ENCODE measurements at regions not wholly inside any gene's neighbourhood (a gene's known extent, or its start where the extent isn't known, plus 50 kb on each side); places are given as distances from the start of the nearest gene placed in this dataset.
"Not testable (repeated sequence)": the region's sequence is repeated elsewhere in the genome, so short reads cannot be mapped to it uniquely, and the experiment has no call there.

DNA sequence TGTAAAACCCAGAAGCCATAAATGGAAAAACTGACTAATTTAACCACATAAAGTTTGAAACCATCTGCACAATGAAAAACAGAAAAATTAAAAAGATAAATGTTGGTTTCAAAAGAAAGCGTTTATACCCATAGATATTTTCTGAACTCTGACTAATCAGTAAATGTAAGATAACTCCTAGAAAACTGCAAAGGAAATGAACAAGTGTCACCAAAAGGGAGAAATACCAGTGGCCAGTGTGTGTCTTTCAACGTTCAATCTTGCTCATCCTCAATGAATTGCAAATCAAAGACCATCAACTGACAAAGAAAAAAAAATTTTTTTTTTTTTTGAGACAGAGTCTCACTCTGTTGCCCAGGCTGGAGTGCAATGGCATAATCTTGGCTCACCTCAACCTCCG is 180.1 kb downstream of the SYK start:
- DNase-seq (ENCODE audit: low read depth) = no peak

DNA sequence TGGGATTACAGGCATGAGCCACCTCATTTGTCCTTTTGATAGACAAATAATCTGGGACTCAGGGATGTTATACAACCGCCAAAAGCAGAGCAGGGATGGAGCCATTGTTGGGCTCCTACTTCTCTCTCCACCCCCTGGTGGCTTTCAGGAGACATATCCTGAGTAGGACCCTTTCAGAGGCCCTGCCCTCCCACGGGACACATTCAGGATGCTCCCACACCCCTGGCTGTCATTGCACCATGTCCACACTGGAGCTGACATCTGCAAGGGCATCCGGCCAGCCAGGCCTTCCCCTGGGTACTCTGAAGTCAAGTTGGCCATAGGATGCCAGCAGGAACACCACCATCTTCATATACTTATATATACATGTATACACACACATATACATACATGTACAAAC is 181.8 kb downstream of the SYK start:
- no peak for DNase-seq (ENCODE audit: low read depth)

DNA sequence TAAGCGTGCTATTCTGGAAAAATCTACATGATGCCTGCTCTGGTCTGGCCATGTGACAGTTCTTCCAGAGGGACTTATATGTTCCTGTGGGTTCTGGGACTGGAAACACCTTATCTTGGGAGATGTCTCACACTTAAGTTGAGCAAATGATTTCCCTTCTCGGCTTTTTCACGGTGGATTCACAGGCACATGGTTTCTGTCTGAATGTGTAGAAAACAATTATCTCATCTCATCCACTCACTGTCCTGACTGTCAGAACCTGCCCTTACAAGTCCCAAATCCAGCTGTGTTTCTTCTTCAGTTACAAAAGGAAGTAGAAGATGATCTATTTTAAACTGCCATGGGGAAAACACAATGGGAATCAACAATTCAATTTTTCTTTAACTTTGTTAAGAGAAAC is 184.0 kb downstream of the SYK start:
- no peak for DNase-seq (ENCODE audit: low read depth)

DNA sequence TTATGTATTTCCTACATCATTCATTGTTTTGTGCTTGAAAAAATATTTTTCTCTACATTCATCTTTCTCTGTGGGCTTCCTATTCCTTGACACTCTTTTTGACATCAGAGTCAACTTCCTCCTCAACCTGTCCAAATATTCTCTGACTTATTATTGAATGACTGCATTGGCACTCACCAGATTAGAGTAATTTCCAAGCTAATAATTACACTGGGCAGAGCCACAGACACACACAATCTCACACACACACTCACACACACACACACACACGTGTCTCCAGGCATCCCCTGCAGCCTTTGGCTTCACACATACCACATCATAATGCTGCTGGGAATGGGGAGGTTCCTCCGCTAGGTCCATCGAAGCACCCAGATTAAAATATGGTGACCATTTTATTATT is 184.5 kb downstream of the SYK start:
- no peak for DNase-seq (ENCODE audit: low read depth)

DNA sequence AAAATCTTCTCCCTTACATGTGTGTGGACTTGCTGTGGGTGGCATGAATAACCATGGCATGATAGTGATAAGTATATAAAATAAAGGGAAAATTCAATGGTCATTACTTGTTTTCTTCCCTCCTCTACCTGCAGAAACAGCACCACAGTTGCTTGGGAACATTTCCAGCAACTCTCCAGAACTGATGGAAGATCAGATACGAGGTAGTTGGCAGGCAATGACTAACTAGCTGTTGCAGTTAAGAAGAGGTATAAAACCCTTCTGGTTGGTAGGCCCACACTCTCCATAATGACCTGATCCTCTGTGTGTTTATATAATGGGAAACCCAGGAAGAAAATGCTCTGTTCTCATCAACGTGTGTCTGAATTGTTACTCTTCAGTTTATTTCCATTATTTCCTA is 185.9 kb downstream of the SYK start:
- no peak for DNase-seq (ENCODE audit: low read depth)

DNA sequence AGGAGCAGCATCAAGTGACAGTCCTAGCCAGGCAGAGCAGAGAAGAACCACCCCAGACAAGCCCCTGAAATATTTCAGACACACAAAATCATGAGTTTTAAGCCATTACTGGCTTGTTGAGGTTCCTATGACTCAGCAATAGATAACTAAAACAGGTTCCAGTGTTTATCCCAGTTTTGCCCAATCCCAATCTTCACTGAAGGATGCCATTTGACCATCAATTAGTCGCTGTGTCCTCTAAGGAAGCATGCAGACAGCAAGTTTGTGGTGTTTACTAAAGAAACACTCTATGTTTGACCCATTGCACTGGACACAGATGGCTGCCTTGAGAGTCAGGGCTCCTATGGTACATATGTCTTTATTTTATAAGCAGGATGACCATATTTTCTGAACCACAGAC is 186.7 kb downstream of the SYK start:
- no peak for DNase-seq (ENCODE audit: low read depth)

DNA sequence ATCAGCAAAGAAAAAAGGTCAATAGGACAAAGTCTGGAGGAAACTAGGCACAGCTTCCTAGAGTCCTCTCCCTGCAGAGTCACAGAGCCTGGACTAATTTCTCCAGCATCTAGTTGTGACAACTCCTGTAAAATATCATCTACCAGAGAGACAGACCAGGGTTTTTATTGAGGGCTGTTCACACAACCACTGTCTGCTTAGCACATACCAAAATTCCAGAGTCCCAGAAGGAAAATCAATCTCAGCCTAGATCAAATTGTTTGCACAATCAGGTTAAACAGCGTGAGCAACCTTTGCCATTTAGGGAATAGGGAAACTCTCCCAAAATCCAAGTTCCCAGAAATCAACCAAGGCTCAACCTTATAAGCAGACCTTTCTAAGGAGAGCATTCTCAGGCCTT is 190.3 kb downstream of the SYK start:
- no peak for DNase-seq (ENCODE audit: low read depth)

DNA sequence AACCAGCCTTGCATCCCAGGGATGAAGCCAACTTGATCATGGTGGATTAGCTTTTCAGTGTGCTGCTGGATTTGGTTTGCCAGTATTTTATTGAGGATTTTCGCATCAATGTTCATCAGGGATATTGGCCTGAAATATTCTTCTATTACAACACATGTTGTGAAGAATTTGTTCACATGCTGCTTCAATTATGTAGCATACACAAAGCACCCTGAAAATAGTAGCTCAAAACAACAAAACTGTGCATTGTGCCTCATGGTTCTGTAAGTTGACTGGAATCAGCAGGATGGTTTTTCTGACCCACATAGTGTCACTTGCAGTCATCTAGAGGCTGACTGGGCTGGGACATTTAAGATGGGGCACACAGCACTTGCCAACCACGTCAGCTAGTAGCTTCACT is 193.9 kb downstream of the SYK start:
- DNase-seq (ENCODE audit: low read depth) = no peak

DNA sequence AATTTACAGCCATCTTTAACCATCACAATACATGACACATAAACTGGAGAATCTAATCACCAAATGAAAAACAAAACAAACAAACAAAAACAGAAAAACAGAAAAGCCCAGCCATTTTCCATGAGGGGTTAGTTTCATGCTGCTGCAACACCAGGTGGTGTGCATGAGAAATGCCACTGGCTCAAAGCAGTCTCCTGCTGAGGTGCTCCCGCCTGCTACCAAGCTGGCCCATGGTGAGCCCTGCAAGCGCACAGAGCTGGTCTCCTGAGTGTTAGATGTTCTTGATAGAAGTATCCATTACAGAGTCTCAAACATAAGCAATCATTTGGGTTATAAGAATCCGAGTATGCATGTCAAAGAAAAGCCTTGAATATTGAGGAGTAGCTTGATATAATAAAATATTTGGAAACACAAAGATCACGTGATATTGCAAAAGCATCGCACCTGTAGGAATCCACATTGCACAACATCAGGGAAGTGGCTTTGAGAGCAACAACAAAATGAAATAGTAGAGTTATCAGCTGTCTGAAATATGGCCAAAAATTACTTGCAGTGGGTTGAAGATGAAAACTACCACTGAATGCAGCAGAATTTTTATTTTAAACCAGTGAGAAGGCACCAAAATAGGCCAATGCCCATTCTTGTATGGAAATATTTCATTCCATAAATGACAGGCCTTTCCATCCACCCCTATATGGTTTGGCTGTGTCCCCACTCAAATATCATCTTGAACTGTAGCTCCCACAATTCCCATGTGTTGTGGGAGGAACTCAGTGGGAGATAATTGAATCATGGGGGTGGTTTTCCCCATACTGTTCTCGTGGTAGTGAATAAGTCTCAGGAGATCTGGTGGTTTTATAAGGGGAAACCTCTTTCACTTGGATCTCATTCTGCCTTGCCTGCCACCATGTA is 194.8 kb downstream of the SYK start:
- DNase-seq (ENCODE audit: low read depth) = no peak

DNA sequence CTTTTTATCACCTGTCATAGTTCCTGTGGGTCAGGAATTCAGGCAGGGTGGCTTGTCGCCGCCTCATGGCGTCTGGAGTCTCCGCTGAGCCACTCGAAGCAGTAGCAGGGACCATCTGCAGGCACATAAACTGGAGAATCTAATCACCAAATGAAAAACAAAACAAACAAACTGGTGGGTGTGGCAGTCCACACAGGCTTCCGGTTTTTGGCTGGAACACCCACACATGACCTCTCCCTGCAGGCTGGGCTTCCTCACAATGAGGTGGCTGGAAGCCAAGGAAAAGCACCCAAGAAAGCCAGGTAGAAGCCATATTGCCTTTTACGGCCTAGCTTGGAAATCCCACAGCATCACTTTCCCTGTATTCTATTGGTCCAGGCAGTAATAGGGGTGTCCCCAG is 197.0 kb downstream of the SYK start:
- DNase-seq (ENCODE audit: low read depth) = no peak

DNA sequence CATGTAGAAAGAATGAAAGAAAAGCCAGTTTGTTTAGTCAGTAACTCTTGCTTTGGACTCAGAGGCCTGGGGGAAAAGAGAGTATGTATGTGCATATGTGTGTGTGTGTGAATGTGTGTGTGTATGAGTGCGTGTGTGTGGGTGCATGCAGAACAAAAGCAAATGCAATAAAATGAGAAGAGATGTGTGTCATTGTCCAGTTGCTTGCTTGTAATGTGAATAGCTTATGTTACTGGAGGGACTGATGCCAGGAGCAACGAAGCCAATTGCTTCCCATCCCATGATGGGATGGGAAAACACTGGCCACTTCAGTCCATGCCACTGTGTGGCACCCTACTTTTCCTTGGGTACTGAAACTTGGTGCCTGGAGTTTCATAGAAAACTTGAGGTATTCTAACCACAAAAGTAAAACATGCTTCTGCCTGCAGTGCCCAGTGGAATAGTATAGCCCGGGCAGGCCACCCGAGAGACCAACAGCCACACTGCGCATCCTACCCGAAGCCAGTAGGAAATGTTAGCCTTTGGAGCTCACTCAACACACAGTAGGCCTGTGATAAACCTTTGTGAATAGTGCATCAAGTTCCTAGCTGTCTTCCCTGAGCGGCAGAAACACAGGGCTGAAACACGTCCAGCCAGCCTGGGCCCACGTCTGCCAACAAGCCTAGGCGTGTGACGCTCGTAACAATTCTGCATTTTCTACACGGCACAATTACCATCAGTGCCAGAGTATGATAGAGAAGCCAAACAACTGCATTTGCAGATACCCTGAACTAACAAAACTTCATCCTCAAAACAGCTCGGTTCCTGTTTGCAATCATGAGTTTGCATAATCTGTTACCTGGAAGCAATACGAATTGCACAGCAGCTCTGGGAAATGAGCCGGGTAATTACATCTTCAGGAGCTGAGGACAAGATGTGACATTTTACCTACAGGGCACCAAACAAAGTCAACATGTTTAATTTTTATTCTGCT is 198.1 kb downstream of the SYK start:
- no peak for DNase-seq (ENCODE audit: low read depth)

DNA sequence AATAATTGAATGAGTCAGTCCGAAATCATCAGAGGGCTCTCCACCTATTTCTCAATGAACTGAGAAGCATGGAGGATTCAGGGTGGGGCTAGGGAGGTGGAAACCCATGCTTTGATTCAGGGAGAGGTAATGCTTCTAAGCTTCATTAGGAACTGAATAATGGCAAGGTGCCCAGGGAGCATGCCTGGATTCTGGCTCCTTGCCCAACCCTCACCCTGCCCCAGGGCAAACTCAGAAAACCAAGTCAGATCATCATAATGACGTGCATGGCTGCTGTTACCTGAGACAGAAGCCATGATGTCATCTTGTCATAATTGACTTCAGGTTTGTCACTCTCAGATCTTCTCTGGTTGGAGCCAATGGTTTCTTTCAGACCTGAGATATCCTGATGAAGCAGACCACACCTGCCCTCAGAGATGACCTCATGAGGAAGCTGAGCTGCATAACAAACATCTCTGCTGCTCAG is 199.6 kb downstream of the SYK start:
- DNase-seq (ENCODE audit: low read depth) = no peak

DNA sequence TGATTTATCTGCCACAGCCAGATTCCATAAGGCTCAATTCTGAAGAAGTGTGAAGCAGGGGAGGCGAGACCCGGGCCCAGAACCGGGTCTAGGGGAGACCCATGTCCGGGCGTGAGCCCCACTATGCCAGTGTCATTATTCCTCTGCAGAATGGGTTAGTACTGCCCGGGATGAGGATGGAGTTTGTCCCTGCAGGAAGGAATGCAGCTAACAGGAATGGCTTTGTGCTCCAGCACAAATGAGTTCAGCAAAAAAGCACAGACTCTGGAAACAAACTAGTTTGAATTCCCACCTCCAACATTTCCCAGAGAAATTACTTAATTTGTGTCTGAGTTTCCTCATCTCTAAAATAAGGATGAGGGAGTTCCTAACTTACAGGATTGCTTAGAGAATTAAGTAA is 202.9 kb downstream of the SYK start:
- no peak for DNase-seq (ENCODE audit: low read depth)

DNA sequence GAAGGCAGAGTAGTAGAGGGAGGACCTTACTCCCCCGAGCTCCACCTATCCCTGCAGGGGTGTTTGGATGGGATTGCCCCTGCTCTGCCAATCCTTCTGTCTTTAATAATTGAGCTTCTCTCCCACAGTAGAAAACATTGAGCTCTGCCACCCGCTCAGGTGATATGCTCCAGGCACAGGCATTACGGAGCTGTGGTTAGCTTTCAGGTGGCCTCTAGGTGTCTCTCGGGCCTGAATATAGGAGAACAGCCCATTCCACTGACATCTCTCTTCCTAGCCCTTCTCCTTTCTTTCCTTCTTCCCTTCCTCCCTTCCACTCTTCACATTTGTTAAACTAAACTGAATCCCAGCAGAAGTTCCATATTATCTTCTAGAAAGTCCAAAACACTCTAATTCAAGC is 203.4 kb downstream of the SYK start:
- no peak for DNase-seq (ENCODE audit: low read depth)

DNA sequence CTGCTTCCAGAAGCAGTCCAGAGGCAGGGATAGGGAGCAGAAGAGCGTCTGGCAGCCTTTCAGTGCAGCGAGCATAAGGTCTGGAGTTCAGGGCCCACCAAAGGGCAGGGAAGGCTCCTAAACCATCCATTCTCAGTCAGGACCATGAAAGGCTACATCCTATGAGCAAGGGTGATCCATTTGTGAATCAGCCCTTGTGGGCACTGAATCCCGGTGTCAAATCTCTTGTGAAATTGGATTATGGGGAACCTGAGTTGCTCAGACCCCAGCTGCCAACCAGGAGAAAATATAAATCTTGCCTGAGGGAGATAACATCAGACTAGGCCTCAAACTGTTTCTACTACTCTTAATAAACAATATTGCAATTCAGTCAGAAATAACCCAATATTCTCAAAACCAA is 204.4 kb downstream of the SYK start:
- DNase-seq (ENCODE audit: low read depth) = no peak

DNA sequence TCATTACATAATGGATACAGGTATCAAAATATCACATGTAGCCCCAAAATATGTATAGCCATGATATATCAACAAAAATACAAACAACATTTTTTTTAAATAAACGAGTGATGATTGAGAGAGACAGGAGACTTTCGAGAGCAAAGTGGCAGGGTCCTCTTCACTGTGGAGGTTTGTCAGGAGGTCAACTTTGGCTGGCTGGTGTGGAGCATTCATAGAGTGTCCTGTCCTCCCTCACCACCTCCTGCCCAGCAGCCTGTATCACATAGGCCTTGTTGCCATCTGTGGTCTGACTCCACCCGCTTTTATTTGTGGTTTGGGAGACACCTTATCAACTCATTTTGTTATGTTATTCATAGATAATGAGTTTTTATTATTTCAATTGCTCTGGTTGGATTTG is 206.9 kb downstream of the SYK start:
- DNase-seq (ENCODE audit: low read depth) = no peak

DNA sequence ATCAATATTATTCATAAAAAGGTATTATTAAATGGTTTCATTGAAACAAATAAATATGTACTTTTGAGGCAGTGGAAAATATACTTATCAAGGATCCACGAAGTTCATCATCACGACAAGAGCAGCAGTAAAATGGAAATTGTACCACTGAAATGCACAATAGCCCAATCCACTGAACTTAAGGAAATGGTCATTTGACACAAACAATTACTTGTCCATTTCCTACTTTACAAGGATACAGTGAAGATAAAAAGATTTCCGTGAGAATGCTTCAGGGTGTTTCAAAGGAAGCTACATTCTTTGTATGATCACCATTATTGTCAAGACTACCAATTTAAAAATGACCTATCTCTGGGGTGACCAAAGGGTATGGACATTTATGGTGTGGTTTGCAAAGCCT is 210.3 kb downstream of the SYK start:
- no peak for DNase-seq (ENCODE audit: low read depth)

DNA sequence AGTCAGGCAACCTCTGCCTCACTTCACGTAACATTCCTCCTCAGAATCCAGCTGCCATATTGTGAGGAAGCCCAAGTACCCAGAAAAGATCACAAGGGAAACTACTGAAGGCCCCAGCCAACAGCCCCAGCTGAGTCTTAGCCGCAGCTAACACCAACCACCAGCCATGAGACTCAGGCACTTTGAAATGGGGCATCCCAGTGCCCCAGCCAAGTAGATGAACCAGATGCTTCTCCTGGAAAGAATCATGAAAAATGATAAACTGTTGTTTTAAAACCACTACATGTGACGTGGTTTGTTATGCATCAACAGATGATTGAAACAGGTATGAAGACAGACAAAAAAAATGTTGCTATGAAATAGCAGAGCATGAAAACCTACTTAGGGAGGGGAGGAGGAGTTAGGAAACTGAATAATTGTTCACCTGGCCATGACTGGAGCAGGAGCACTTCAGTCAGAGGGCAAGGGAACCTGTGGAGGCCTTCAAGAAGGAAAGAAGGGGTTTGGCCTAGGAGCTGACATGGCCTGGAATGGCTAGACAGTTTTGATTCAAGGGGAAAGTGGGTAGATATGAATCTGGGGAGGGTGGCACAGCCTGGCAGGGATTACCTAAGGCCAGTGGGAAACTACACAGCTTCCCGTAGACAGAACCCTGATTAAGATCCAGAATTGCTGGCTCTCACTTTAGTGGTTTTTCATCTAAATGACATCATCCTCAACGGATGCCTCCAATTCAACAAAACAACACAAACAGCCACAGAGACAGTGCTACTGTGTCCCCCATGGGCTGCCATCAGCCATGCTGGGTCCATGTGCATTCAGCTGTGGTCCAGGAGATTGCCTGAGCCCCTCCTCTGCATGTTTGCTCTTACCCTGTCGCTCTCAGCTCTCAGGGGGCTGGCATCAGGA is 211.6 kb downstream of the SYK start:
- DNase-seq (ENCODE audit: low read depth) = no peak

DNA sequence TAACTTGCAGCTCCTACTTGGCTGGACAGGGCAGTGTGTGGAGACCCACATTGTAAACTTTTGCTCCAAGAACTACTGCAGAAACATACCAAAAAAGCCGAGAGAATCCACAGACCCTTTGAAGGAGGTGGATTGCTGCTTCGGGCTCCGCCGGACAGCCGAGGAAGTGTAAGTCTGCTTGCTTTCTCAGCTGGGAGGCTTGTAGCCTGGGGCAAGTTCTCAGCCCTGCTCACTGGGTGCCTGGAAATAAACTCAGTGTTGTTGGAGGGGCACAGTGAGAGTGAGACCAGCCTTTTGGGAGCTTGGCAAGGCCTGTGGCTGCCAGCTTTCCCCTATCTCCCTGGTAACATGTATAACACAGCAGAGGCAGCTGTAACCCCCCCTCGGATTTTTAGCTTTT is 215.6 kb downstream of the SYK start:
- no peak for DNase-seq (ENCODE audit: low read depth)

DNA sequence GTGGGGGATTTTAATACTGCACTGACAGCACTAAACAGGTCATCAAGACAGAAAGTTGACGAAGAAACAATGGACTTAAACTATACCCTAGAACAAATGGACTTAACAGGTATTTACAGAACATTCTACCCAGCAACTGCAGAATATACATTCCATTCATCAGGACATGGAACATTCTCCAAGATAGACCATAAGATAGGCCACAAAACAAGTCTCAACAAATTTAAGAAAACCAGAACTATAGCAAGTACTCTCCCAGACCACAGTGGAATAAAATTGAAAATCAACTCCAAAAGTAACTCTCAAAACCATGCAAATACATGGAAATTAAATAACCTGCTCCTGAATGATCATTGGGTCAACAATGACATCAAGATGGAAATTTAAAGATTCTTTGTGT is 218.3 kb downstream of the SYK start:
- not testable (repeated sequence) for DNase-seq (ENCODE audit: low read depth)

DNA sequence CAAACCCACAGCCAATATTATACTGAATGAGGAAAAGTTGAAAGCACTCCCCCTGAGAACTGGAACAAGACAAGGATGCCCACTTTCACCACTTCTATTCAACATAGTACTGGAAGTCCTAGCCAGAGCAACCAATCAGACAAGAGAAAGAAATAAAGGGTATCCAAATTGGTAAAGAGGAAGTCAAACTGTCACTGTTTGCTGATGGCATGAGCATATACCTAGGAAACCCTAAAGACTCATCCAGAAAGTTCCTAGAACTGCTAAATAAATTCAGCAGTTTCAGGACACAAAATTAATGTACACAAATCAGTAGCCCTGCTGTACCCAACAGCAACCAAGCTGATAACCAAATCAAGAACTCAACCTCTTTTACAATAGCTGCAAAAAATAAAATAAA is 220.0 kb downstream of the SYK start:
- DNase-seq (ENCODE audit: low read depth) = not testable (repeated sequence)

DNA sequence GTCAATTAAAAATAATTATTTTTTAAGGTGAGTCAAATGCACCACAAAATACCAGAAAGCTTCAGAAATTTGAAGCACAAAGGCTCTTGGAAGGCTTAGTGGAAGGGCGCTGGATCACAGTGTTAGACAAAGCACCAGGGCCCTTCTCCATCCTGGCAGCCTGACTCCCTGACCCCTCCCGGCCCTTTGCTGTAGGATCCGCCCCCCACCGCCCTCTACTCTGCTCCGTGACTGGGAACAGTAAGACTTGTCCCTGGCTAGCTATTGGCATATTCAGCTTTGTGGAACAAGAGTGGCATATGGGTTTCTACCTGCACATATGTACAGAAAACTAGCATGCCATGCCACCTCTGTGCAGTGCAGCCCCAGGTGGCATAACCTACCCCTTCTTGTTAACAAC is 222.1 kb downstream of the SYK start:
- no peak for DNase-seq (ENCODE audit: low read depth)

Measured in stimulated activated CD8-positive, alpha-beta memory T cell treated with anti-CD3 and anti-CD28 coated beads, Interleukin-12 subunit alpha, Interleukin-12 subunit beta, amount 100 ng/mL, for 4 hours (primary cell).